Fibroblast of lung (primary cell): ENCODE measurements at regions not wholly inside any gene's neighbourhood (a gene's known extent, or its start where the extent isn't known, plus 50 kb on each side); places are given as distances from the start of the nearest gene placed in this dataset.

Experiments
- DNase-seq, 2 donors: peaks; one replicate each; pipeline versions ENCODE4 v3.0.0 to v3.0.0-alpha.2; 2010; ENCODE audit warnings: low read depth in 2 of 2
- H2AFZ ChIP-seq: 2 replicates; pipeline ENCODE4 v1.5.1; 2012; ENCODE audit warnings: low read length, control low read depth, inconsistent platforms
- H3K27ac ChIP-seq: 2 replicates; pipeline ENCODE4 v1.5.1; 2011; ENCODE audit warnings: low read length, control low read depth; ENCODE audit not compliant: insufficient read depth
- H3K27me3 ChIP-seq: 2 replicates; pipeline ENCODE4 v1.5.1; 2011; ENCODE audit warnings: mild to moderate bottlenecking, low read length; ENCODE audit not compliant: control insufficient read depth, insufficient read depth
- H3K36me3 ChIP-seq: 2 replicates; pipeline ENCODE4 v1.5.1; 2011; ENCODE audit warnings: low read length; ENCODE audit not compliant: control insufficient read depth, insufficient read depth
- H3K4me1 ChIP-seq: 2 replicates; pipeline ENCODE4 v1.5.1; 2011; ENCODE audit warnings: low read length; ENCODE audit not compliant: control insufficient read depth, insufficient read depth; ENCODE audit errors: extremely low read depth
- H3K4me2 ChIP-seq: 2 replicates; pipeline ENCODE4 v1.5.1; 2011; ENCODE audit warnings: low read length, control low read depth; ENCODE audit not compliant: insufficient read depth; ENCODE audit errors: extremely low read depth
- H3K4me3 ChIP-seq, 4 experiments: fragments of 200-600 bp in 1 of 4; sonication (generic) in 1 of 4; replicated peaks in 1 of 4; 2 replicates each; pipeline ENCODE4 v1.5.1; 2011 to 2016; ENCODE audit warnings: low read length in 4 of 4, low read depth in 3 of 4, mild to moderate bottlenecking in 3 of 4, control low read depth in 2 of 4, inconsistent platforms in 1 of 4, mixed read lengths in 1 of 4; ENCODE audit not compliant: insufficient read depth in 1 of 4; ENCODE audit errors: control extremely low read depth in 1 of 4
- H3K79me2 ChIP-seq: 2 replicates; pipeline ENCODE4 v1.5.1; 2012; ENCODE audit warnings: mild to moderate bottlenecking, low read length, inconsistent platforms; ENCODE audit not compliant: control insufficient read depth, insufficient read depth
- H3K9ac ChIP-seq: 2 replicates; pipeline ENCODE4 v1.5.1; 2011; ENCODE audit warnings: mild to moderate bottlenecking, low read length, control low read depth; ENCODE audit not compliant: insufficient read depth
- H3K9me3 ChIP-seq: 2 replicates; pipeline ENCODE4 v1.5.1; 2012; ENCODE audit warnings: low read depth, low read length; ENCODE audit not compliant: control insufficient read depth, insufficient read depth
- H4K20me1 ChIP-seq: 2 replicates; pipeline ENCODE4 v1.5.1; 2011; ENCODE audit warnings: low read length; ENCODE audit not compliant: control insufficient read depth, insufficient read depth; ENCODE audit errors: extremely low read depth
- CTCF ChIP-seq, 2 donors: IDR thresholded peaks in 1 of 2; conservative IDR thresholded peaks in 1 of 2; 1 replicate in 1 of 2; 2 replicates in 1 of 2; pipeline ENCODE4 v1.5.1; 2011 to 2012; ENCODE audit warnings: low read length in 2 of 2, control low read depth in 1 of 2, inconsistent platforms in 1 of 2, low read depth in 1 of 2, mild to moderate bottlenecking in 1 of 2
- EZH2 ChIP-seq: IDR thresholded peaks from 2 replicates; pipeline ENCODE4 v1.5.1; 2012; ENCODE audit warnings: low read length, control low read depth, mild to moderate bottlenecking; ENCODE audit errors: missing control alignments

DNA sequence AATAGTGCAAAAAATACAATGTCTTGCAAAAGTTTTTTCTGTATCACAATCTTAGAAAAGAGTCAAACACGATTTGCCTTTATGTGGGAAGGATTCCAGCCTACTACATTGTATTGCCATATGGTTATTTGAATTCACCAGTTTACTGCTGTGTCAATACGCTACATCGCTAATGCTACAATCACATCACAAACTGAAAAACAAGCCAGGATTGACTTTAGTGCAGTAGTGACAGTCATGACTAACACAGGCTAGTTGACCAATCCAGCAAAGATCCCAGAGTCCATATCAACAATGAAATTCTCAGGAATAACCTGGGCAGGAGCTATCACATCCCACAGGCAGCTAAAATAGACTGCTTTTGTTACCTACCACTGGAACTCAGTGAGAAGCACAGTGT lies 67.0 kb downstream of the IL12A start:
- no peaks in the 10 kb centered on the region for H3K36me3 ChIP-seq
- H2AFZ ChIP-seq: no peak overlapping the region
- H3K4me3 ChIP-seq: no peak overlapping the region
- TF ChIP-seq CTCF (conservative IDR thresholded peaks at IDR 0.05 in 1 of 2, IDR thresholded peaks at IDR 0.05 in 1 of 2; ENCODE audit: low read depth in 1 of 2, low read length in 2 of 2) (no peak), EZH2 (no peak)
- H3K27me3 ChIP-seq: peaks cover 5% of the 10 kb centered on the region
- H3K4me2 ChIP-seq: no peak overlapping the region
- no peaks in the 10 kb centered on the region for H3K9me3 ChIP-seq
- no peak overlapping the region for H3K9ac ChIP-seq
- H3K79me2 ChIP-seq: no peaks in the 10 kb centered on the region
- H4K20me1 ChIP-seq: no peaks in the 10 kb centered on the region
- no peaks in the 10 kb centered on the region for H3K4me1 ChIP-seq
- DNase-seq: no peak
- no peak overlapping the region for H3K27ac ChIP-seq

DNA sequence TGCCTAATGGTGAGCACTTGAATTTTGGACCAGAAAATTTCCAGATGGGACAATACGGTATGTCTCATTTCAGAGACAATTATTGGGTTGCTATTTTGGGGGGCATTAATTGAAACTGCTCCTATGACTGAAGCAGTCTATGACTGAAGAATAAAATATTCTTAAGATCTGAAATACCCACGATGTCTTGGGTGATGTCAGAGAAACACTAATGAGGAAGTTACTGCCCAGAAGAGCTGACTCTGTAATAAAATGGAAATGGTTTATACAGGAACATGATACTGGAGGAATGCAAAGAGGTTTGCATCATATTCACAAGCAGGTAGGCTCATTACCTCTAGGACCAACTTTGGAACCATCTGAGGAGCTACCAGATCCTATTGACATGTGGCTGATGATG lies 68.7 kb downstream of the IL12A start:
- no peak overlapping the region for H2AFZ ChIP-seq
- no peak for DNase-seq
- H3K79me2 ChIP-seq: no peaks in the 10 kb centered on the region
- H3K4me3 ChIP-seq: no peak overlapping the region
- H3K9ac ChIP-seq: no peak overlapping the region
- no peaks in the 10 kb centered on the region for H4K20me1 ChIP-seq
- no peak overlapping the region for H3K4me2 ChIP-seq
- no peak for TF ChIP-seq EZH2
- TF ChIP-seq CTCF (conservative IDR thresholded peaks at IDR 0.05 in 1 of 2, IDR thresholded peaks at IDR 0.05 in 1 of 2; ENCODE audit: low read depth in 1 of 2, low read length in 2 of 2): no peak
- no peaks in the 10 kb centered on the region for H3K4me1 ChIP-seq
- H3K9me3 ChIP-seq: no peaks in the 10 kb centered on the region
- peaks cover 5% of the 10 kb centered on the region for H3K27me3 ChIP-seq
- H3K36me3 ChIP-seq: no peaks in the 10 kb centered on the region
- no peak overlapping the region for H3K27ac ChIP-seq

DNA sequence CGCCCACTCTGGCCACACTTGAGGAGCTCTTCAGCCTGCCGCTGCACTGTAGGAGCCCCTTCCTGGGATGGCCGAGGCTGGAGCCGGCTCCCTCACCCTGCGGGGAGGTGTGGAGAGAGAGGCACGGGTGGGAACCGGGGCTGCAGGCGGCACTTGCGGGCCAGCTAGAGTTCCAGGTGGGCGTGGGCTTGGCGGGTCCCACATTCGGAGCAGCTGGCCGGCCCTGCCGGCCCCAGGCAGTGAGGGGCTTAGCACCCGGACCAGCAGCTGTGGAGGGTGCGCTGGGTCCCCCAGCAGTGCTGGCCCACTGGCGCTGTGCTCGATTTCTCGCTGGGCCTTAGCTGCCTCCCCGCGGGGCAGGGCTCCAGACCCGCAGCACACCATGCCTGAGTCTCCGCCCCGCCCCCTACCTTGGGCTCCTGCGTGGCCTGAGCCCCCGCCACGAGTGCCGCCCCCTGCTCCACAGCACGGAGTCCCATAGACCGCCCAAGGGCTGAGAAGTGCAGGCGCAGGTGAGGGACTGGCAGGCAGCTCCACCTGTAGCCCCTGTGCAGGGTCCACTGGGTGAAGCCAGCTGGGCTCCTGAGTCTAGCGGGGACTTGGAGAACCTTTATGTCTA lies 71.9 kb downstream of the IL12A start:
- H3K79me2 ChIP-seq: no peaks in the 10 kb centered on the region
- DNase-seq: no peak
- H2AFZ ChIP-seq: no peak overlapping the region
- H3K4me1 ChIP-seq: no peaks in the 10 kb centered on the region
- peaks cover 3% of the 10 kb centered on the region for H3K27me3 ChIP-seq
- H3K4me3 ChIP-seq: no peak overlapping the region
- H3K9ac ChIP-seq: no peak overlapping the region
- H3K27ac ChIP-seq: no peak overlapping the region
- TF ChIP-seq CTCF (conservative IDR thresholded peaks at IDR 0.05 in 1 of 2, IDR thresholded peaks at IDR 0.05 in 1 of 2; ENCODE audit: low read depth in 1 of 2, low read length in 2 of 2): no peak
- TF ChIP-seq EZH2: no peak
- no peaks in the 10 kb centered on the region for H3K36me3 ChIP-seq
- no peaks in the 10 kb centered on the region for H4K20me1 ChIP-seq
- no peaks in the 10 kb centered on the region for H3K9me3 ChIP-seq
- no peak overlapping the region for H3K4me2 ChIP-seq
